ENCODE measurements at regions not wholly inside any gene's neighbourhood (a gene's known extent, or its start where the extent isn't known, plus 50 kb on each side); places are given as distances from the start of the nearest gene placed in this dataset.
"Not testable (repeated sequence)": the region's sequence is repeated elsewhere in the genome, so short reads cannot be mapped to it uniquely, and the experiment has no call there.

- no peak for TF ChIP-seq CTCF (IDR thresholded peaks at IDR 0.05; ENCODE audit: extremely low read depth, missing control alignments)
- no peak for DNase-seq (ENCODE audit: low spot score)
Measured at GRCh38 chr14:106393742-106394141, 867.4 kb downstream of the TMEM121 start.

DNA sequence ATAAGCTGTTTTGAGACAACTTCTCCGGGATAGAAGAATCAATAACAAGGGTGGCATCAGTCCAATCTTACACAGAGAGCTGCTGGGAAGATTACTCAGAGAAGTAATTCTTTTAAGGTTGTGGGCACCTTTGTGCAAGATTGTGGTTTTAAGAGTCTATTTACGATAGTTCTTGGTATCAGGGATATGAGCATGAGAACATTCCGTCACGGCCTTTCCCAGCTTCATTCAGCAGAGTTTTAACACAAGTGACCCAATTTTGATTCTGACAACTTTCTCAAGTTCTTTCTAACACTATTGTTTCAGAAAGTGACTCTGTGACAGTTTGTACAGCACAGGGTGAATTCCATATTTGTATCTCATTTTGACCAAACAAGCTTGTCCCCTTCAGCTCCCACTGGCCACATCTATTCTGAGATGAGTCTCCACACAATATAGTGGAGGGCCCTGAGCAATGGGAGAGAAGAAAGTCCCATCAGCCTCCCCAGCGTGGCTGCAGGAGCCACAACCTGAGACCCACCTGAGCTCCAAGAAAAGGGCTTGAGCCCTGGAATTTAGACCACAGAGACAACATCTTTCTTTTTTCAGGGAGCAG, 869.2 kb downstream of the TMEM121 start:
- no peak for DNase-seq (ENCODE audit: low spot score)
- TF ChIP-seq CTCF (IDR thresholded peaks at IDR 0.05; ENCODE audit: extremely low read depth, missing control alignments): no peak

DNA sequence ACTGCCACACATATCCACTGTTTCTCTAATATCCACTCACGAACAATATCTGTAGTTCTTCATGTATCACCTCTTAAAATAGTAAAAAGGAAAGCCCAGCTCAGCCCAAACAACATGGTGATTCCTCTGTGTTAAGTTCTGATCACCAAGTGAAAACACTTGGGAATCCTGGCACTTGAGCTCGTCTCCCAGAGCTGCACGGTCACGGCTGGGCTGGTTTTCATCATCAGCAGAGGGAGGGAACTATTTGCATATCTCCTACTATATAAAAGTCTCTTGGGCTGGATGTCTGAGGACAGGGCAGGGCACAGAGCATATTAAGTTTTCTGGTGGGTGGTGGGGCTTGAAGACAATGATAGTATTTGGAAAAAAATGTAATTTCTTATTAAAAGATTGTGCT, 870.6 kb downstream of the TMEM121 start:
- DNase-seq (ENCODE audit: low spot score): no peak

GRCh38 chr14:106398931-106399331, 872.5 kb downstream of the TMEM121 start:
- not testable (repeated sequence) for DNase-seq (ENCODE audit: low spot score)

More for the DNA sequence above, 870.6 kb downstream of the TMEM121 start:
- no peak for TF ChIP-seq CTCF (IDR thresholded peaks at IDR 0.05; ENCODE audit: extremely low read depth, missing control alignments)

DNA sequence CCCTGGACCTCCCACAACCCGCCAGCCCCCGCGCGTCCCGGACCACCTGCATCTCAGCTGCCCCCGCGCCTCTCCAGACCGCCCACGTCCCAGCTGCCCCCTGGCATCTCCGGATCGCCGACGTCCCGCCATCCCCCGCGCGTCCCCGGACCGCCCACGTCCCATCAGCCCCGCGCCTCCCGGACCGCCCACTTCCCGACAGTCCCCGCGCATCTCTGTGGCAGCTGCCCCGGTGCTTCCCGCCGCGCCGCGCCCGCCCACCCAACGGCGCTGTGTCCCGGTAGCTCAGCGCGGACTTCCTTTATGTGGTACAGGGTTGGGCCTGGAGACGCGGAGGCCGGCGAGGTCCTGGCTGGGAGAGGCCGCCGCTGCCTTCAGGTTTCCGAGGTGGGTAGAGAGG, 874.9 kb downstream of the TMEM121 start:
- not testable (repeated sequence) for DNase-seq (ENCODE audit: low spot score)

DNA sequence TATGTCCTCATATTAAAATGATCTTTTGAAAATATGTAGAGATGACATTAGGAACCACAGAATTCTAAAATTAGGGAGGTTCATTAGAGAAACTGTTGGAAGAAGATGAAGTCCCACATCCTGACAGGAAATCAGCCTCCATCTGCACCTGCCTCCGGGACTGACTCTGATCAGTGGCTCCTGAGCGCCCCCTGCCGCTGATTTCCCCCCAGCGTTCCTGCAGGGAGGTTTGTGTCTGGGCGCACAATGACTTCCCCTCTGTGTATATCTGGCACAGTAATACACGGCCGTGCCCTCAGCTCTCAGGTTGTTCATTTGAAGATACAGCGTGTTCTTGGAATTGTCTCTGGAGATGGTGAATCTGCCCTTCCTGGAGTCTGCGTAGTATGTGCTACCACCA, 883.8 kb downstream of the TMEM121 start:
- not testable (repeated sequence) for DNase-seq (ENCODE audit: low spot score)
- TF ChIP-seq CTCF (IDR thresholded peaks at IDR 0.05; ENCODE audit: extremely low read depth, missing control alignments): peak; percentile 25

DNA sequence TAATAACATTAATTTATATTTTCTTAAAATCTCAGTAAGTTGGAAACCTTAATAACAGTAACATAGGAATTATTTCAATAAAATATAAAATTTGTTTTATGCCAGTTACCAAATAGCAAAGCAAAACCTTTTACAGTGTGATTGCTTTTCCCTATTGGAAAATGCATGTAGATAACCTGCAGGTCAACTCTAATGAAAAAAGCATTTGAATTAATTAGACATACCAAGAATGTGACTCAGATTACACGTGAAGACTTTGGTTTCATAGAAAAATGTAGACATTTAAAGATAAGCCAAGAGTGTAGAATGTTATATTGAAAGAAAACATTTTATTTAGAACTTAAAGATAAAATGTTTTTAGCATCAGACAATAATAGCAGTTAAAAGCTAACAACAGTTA, 888.1 kb downstream of the TMEM121 start:
- DNase-seq (ENCODE audit: low spot score): no peak
- TF ChIP-seq CTCF (IDR thresholded peaks at IDR 0.05; ENCODE audit: extremely low read depth, missing control alignments): no peak

DNA sequence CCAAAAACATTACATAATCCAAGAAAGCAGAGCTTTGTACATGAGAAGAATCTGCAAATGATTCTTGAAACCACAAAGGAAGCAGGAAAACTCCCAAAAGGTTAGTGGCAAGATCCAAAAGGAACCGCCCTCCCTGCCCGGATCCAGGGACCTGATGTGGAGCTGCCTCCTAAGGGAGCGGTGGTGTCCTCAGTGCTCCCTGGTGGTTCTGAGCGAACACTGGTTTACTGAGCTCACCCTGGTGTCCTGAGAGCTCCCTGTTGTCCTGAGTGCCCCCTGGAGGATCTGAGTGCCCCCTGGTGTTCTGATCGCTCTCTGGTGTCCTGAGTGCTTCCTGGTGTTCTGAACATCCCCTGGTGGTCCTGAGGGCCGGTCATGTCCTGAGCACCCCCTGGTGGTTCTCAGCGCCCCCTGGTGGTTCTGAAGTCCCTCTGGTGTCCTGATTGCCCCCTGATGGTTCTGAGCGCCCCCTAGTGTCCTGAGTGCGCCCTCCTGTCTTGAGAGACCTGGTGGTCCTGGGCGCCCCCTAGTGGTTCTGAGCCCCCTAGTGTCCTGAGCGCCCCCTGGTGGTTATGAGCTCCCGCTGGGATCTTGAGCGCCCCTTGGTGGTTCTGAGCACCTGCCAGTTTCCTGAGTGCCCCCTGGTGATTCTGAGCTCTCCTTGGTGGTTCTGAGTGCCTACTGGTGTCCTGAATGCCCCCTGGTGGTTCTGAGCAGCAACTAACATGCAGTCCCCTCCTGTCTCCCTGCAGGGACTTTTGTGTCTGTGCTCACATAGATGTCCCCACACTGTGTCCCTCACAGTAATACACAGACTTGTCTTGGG, 891.1 kb downstream of the TMEM121 start:
- DNase-seq (ENCODE audit: low spot score): peak; percentile 86
- peak; percentile 100 for TF ChIP-seq CTCF (IDR thresholded peaks at IDR 0.05; ENCODE audit: extremely low read depth, missing control alignments)

All from GM20000 (cell line).